ENCODE measurements at regions not wholly inside any gene's neighbourhood (a gene's known extent, or its start where the extent isn't known, plus 50 kb on each side); places are given as distances from the start of the nearest gene placed in this dataset.

- DNase-seq, result no peak
- H3K36me3 ChIP-seq (ENCODE audit: control insufficient read depth, insufficient read depth, low read length), result no peaks in the 10 kb centered on the region
- H3K9me3 ChIP-seq (ENCODE audit: control insufficient read depth, low read depth, low read length), result peaks cover 4% of the 10 kb centered on the region
- H3K27me3 ChIP-seq (ENCODE audit: control insufficient read depth, insufficient read depth, low read length), result no peaks in the 10 kb centered on the region
- no peaks in the 10 kb centered on the region for H3K4me1 ChIP-seq (ENCODE audit: control insufficient read depth, insufficient read depth, low read length)
- no CpG with 5 or more reads among the region's 1 CpG for WGBS (ENCODE audit: insufficient coverage, low lambda C conversion rate)
- H3K27ac ChIP-seq (ENCODE audit: low read length), result no peak overlapping the region
- H3K4me3 ChIP-seq (ENCODE audit: low read length), result no peak overlapping the region
These were observed 1280.0 kb upstream of the CNTN5 start for GRCh38 chr11:97740801-97741151.

- H3K36me3 ChIP-seq (ENCODE audit: control insufficient read depth, insufficient read depth, low read length), result no peaks in the 10 kb centered on the region
- H3K9me3 ChIP-seq (ENCODE audit: control insufficient read depth, low read depth, low read length), result peaks cover 7% of the 10 kb centered on the region
- H3K27me3 ChIP-seq (ENCODE audit: control insufficient read depth, insufficient read depth, low read length), result no peaks in the 10 kb centered on the region
- H3K4me1 ChIP-seq (ENCODE audit: control insufficient read depth, insufficient read depth, low read length), result no peaks in the 10 kb centered on the region
- H3K27ac ChIP-seq (ENCODE audit: low read length), result no peak overlapping the region
- WGBS (ENCODE audit: insufficient coverage, low lambda C conversion rate), result 81% methylated on average over 3 of the region's 3 CpGs
- DNase-seq, result no peak
- no peak overlapping the region for H3K4me3 ChIP-seq (ENCODE audit: low read length)
These were observed 1278.0 kb upstream of the CNTN5 start for GRCh38 chr11:97742717-97743116.

- no peaks in the 10 kb centered on the region for H3K27me3 ChIP-seq (ENCODE audit: control insufficient read depth, insufficient read depth, low read length)
- no peak overlapping the region for H3K4me3 ChIP-seq (ENCODE audit: low read length)
- WGBS (ENCODE audit: insufficient coverage, low lambda C conversion rate), result 83% methylated on average over 1 of the region's 3 CpGs
- H3K36me3 ChIP-seq (ENCODE audit: control insufficient read depth, insufficient read depth, low read length), result no peaks in the 10 kb centered on the region
- DNase-seq, result no peak
- no peak overlapping the region for H3K27ac ChIP-seq (ENCODE audit: low read length)
- H3K9me3 ChIP-seq (ENCODE audit: control insufficient read depth, low read depth, low read length), result peaks cover 7% of the 10 kb centered on the region
- H3K4me1 ChIP-seq (ENCODE audit: control insufficient read depth, insufficient read depth, low read length), result no peaks in the 10 kb centered on the region
These were observed 1277.5 kb upstream of the CNTN5 start for GRCh38 chr11:97743205-97743742.

DNA sequence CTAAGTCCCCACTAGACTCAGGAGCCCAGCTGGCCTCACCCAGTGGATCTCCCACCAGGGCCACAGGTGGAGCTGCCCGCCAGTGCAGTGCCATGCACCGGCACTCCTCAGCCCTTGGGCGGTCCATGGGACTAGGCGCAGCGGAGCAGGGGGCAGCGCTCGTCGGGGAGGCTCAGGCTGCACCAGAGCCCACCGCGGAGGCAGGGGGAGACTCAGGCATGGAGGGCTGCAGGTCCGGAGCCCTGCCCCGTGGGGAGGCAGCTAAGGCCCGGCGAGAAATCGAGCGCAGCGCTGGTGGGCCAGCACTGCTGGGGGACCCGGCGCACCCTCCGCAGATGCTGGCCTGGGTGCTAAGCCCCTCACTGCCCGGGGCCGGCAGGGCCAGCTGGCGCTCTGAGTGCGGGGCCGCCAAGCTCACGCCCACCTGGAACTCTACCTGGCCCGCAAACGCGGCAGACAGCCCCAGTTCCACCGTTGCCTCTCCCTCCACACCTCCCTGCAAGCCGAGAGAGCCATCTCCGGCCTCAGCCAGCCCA lies 1275.2 kb upstream of the CNTN5 start:
- no peaks in the 10 kb centered on the region for H3K4me1 ChIP-seq (ENCODE audit: control insufficient read depth, insufficient read depth, low read length)
- H3K36me3 ChIP-seq (ENCODE audit: control insufficient read depth, insufficient read depth, low read length), result no peaks in the 10 kb centered on the region
- no peak for DNase-seq
- no peak overlapping the region for H3K27ac ChIP-seq (ENCODE audit: low read length)
- no CpG with 5 or more reads among the region's 32 CpGs for WGBS (ENCODE audit: insufficient coverage, low lambda C conversion rate)
- no peak overlapping the region for H3K4me3 ChIP-seq (ENCODE audit: low read length)
- H3K9me3 ChIP-seq (ENCODE audit: control insufficient read depth, low read depth, low read length), result peaks cover 7% of the 10 kb centered on the region
- no peaks in the 10 kb centered on the region for H3K27me3 ChIP-seq (ENCODE audit: control insufficient read depth, insufficient read depth, low read length)

- DNase-seq, result no peak
- Histone ChIP-seq H3K9me3 (ENCODE audit: control insufficient read depth, low read depth, low read length) (peaks cover 10% of the 10 kb centered on the region), H3K4me3 (ENCODE audit: low read length) (no peak overlapping the region), H3K27ac (ENCODE audit: low read length) (no peak overlapping the region), H3K36me3 (ENCODE audit: control insufficient read depth, insufficient read depth, low read length) (no peaks in the 10 kb centered on the region), H3K27me3 (ENCODE audit: control insufficient read depth, insufficient read depth, low read length) (no peaks in the 10 kb centered on the region), H3K4me1 (ENCODE audit: control insufficient read depth, insufficient read depth, low read length) (no peaks in the 10 kb centered on the region)
- 83% methylated on average over 1 of the region's 1 CpG for WGBS (ENCODE audit: insufficient coverage, low lambda C conversion rate)
These were observed 1273.9 kb upstream of the CNTN5 start for GRCh38 chr11:97746818-97747217.

DNA sequence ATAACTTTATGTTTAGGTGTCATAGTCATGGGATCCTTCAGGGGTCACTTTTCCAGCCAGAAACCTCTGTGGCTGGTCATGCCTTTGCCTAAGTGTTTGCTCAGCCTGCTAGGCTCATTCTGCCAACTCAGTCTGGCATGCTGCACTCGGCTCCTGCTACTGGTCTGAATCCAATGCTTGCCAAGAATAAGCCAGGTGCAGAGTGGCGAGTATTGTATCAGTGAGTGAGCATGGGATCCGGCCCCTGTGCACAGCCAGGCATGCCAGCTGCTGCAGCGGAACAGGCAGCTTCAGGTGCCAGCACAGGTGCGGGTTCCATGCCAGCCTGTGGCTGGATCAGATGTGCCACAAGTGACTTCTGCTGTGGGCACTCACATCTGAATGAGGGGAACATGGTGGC lies 1269.3 kb upstream of the CNTN5 start:
- Histone ChIP-seq H3K36me3 (ENCODE audit: control insufficient read depth, insufficient read depth, low read length) (no peaks in the 10 kb centered on the region), H3K4me3 (ENCODE audit: low read length) (no peak overlapping the region), H3K9me3 (ENCODE audit: control insufficient read depth, low read depth, low read length) (peaks cover 3% of the 10 kb centered on the region), H3K4me1 (ENCODE audit: control insufficient read depth, insufficient read depth, low read length) (no peaks in the 10 kb centered on the region), H3K27me3 (ENCODE audit: control insufficient read depth, insufficient read depth, low read length) (no peaks in the 10 kb centered on the region), H3K27ac (ENCODE audit: low read length) (no peak overlapping the region)
- no peak for DNase-seq
- no CpG with 5 or more reads among the region's 5 CpGs for WGBS (ENCODE audit: insufficient coverage, low lambda C conversion rate)

DNA sequence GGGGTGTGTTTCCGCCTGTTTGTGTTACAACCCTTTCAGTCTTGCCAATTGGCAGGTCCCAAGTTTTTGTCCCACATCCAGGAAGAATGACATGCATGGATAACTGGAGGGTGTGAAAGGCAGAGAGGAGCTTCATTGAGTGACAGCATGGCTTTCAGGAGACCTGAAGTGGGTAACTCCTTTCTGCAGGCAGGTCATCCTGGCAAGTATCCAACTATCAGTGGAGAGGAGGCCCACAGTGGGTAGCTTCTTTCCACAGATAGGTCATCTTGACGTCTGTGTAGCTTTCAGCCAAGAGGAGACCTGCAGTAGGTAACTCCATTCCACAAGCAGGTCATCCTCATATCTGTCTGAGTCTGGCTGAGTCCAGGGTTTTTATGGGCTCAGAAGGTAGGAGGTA lies 1268.8 kb upstream of the CNTN5 start:
- no peak overlapping the region for H3K27ac ChIP-seq (ENCODE audit: low read length)
- no CpG with 5 or more reads among the region's 2 CpGs for WGBS (ENCODE audit: insufficient coverage, low lambda C conversion rate)
- H3K9me3 ChIP-seq (ENCODE audit: control insufficient read depth, low read depth, low read length), result peaks cover 3% of the 10 kb centered on the region
- H3K4me3 ChIP-seq (ENCODE audit: low read length), result no peak overlapping the region
- no peaks in the 10 kb centered on the region for H3K27me3 ChIP-seq (ENCODE audit: control insufficient read depth, insufficient read depth, low read length)
- no peaks in the 10 kb centered on the region for H3K4me1 ChIP-seq (ENCODE audit: control insufficient read depth, insufficient read depth, low read length)
- DNase-seq, result no peak
- H3K36me3 ChIP-seq (ENCODE audit: control insufficient read depth, insufficient read depth, low read length), result no peaks in the 10 kb centered on the region

- H3K4me1 ChIP-seq (ENCODE audit: control insufficient read depth, insufficient read depth, low read length), result no peaks in the 10 kb centered on the region
- peaks cover 3% of the 10 kb centered on the region for H3K9me3 ChIP-seq (ENCODE audit: control insufficient read depth, low read depth, low read length)
- no peak overlapping the region for H3K27ac ChIP-seq (ENCODE audit: low read length)
- H3K4me3 ChIP-seq (ENCODE audit: low read length), result no peak overlapping the region
- DNase-seq, result no peak
- no peaks in the 10 kb centered on the region for H3K27me3 ChIP-seq (ENCODE audit: control insufficient read depth, insufficient read depth, low read length)
- WGBS (ENCODE audit: insufficient coverage, low lambda C conversion rate), result no CpG with 5 or more reads among the region's 3 CpGs
- H3K36me3 ChIP-seq (ENCODE audit: control insufficient read depth, insufficient read depth, low read length), result no peaks in the 10 kb centered on the region
These were observed 1265.8 kb upstream of the CNTN5 start for GRCh38 chr11:97754976-97755375.

DNA sequence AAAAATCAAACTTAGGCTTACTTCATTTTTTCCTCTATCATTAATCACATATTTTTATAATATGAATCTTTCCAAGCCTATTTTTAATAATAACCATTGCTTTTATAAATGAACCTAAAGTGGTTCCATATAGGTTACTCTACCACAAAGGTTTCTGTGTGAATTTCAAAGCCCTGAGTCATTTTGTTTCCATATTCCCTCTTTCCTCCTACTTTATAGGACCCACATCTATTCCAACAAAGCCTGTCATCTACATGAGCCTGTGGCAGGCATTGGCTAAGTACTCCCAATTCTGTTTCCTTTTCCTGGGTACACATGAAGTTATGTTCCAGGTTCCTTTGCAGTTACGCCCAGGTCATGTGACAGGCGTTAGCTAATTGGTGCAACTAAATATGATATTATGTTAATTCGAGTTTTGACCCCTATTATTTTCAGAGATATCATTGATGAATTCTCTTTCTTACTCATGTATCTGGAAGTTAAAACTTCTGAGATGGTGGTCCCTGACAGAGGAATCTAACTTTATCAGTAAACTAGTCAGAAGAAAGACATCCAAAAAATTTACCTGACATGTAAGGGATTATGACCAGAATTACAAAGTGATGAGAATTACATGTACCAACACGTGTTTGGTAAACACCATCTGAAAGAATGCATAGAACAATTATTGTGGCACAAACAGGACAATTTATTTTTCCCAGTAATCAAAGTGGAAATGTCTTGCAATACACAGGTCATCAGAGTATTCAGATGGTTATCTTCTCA lies 1264.0 kb upstream of the CNTN5 start:
- Histone ChIP-seq H3K27me3 (ENCODE audit: control insufficient read depth, insufficient read depth, low read length) (no peaks in the 10 kb centered on the region), H3K4me3 (ENCODE audit: low read length) (no peak overlapping the region), H3K27ac (ENCODE audit: low read length) (no peak overlapping the region), H3K9me3 (ENCODE audit: control insufficient read depth, low read depth, low read length) (no peaks in the 10 kb centered on the region), H3K36me3 (ENCODE audit: control insufficient read depth, insufficient read depth, low read length) (no peaks in the 10 kb centered on the region), H3K4me1 (ENCODE audit: control insufficient read depth, insufficient read depth, low read length) (no peaks in the 10 kb centered on the region)
- DNase-seq, result no peak
- 93% methylated on average over 2 of the region's 4 CpGs for WGBS (ENCODE audit: insufficient coverage, low lambda C conversion rate)

- no peaks in the 10 kb centered on the region for H3K27me3 ChIP-seq (ENCODE audit: control insufficient read depth, insufficient read depth, low read length)
- no peaks in the 10 kb centered on the region for H3K9me3 ChIP-seq (ENCODE audit: control insufficient read depth, low read depth, low read length)
- H3K27ac ChIP-seq (ENCODE audit: low read length), result no peak overlapping the region
- no peak for DNase-seq
- no peaks in the 10 kb centered on the region for H3K36me3 ChIP-seq (ENCODE audit: control insufficient read depth, insufficient read depth, low read length)
- no peaks in the 10 kb centered on the region for H3K4me1 ChIP-seq (ENCODE audit: control insufficient read depth, insufficient read depth, low read length)
- no CpG with 5 or more reads among the region's 2 CpGs for WGBS (ENCODE audit: insufficient coverage, low lambda C conversion rate)
- no peak overlapping the region for H3K4me3 ChIP-seq (ENCODE audit: low read length)
These were observed 1259.6 kb upstream of the CNTN5 start for GRCh38 chr11:97761175-97761574.

- H3K27me3 ChIP-seq (ENCODE audit: control insufficient read depth, insufficient read depth, low read length), result no peaks in the 10 kb centered on the region
- H3K4me3 ChIP-seq (ENCODE audit: low read length), result no peak overlapping the region
- H3K27ac ChIP-seq (ENCODE audit: low read length), result no peak overlapping the region
- 100% methylated on average over 1 of the region's 1 CpG for WGBS (ENCODE audit: insufficient coverage, low lambda C conversion rate)
- no peak for DNase-seq
- no peaks in the 10 kb centered on the region for H3K9me3 ChIP-seq (ENCODE audit: control insufficient read depth, low read depth, low read length)
- H3K4me1 ChIP-seq (ENCODE audit: control insufficient read depth, insufficient read depth, low read length), result no peaks in the 10 kb centered on the region
- no peaks in the 10 kb centered on the region for H3K36me3 ChIP-seq (ENCODE audit: control insufficient read depth, insufficient read depth, low read length)
These were observed 1256.6 kb upstream of the CNTN5 start for GRCh38 chr11:97764193-97764592.

Data from large intestine (tissue), 3 donors.